Neural cell (in vitro differentiated cells): ENCODE measurements at regions not wholly inside any gene's neighbourhood (a gene's known extent, or its start where the extent isn't known, plus 50 kb on each side); places are given as distances from the start of the nearest gene placed in this dataset.

ENCODE experiments used
- H2AFZ ChIP-seq: fragments of 200-600, 300-800 bp; sonication (generic), shearing (Covaris generic); 2 replicates; pipeline ENCODE4 v1.6.0; 2014; ENCODE audit warnings: low read depth, mild to moderate bottlenecking, antibody characterized with exemption, low read length, moderate library complexity
- H3F3A ChIP-seq: fragments of 200-600 bp; shearing (Covaris generic); 2 replicates; pipeline ENCODE4 v1.6.1; 2016; ENCODE audit warnings: mild to moderate bottlenecking, moderate library complexity, mixed read lengths, antibody characterized with exemption, low read length; ENCODE audit not compliant: insufficient read depth, poor library complexity, severe bottlenecking
- H3K27ac ChIP-seq: fragments of 200-600, 300-800 bp; sonication (generic), shearing (Covaris generic); 2 replicates; pipeline ENCODE4 v1.5.1; 2014; ENCODE audit warnings: mild to moderate bottlenecking, low read length, moderate library complexity
- H3K27me3 ChIP-seq: fragments of 300-800, 200-600 bp; sonication (generic), shearing (Covaris generic); 2 replicates; pipeline ENCODE4 v1.6.0; 2014; ENCODE audit warnings: mild to moderate bottlenecking, low read depth, low read length, moderate library complexity; ENCODE audit not compliant: insufficient read depth
- H3K36me3 ChIP-seq: fragments of 300-800, 200-600 bp; sonication (generic), shearing (Covaris generic); 2 replicates; pipeline ENCODE4 v1.5.1; 2014; ENCODE audit warnings: mild to moderate bottlenecking, antibody characterized with exemption, low read length, moderate library complexity; ENCODE audit not compliant: insufficient read depth
- H3K4me2 ChIP-seq: fragments of 300-800, 200-600 bp; sonication (generic), shearing (Covaris generic); 2 replicates; pipeline ENCODE4 v1.6.0; 2014; ENCODE audit warnings: mild to moderate bottlenecking, low read length
- H3K4me3 ChIP-seq: fragments of 300-800, 200-600 bp; sonication (generic), shearing (Covaris generic); 2 replicates; pipeline ENCODE4 v1.5.1; 2014; ENCODE audit warnings: mild to moderate bottlenecking, low read length, moderate library complexity
- H3K79me2 ChIP-seq: fragments of 200-600 bp; shearing (Covaris generic); replicated peaks from 2 replicates; pipeline ENCODE4 v1.6.0; 2014; ENCODE audit warnings: mild to moderate bottlenecking, low read length, moderate library complexity; ENCODE audit not compliant: insufficient read depth
- H3K9ac ChIP-seq: fragments of 300-800, 200-600 bp; sonication (generic), shearing (Covaris generic); 2 replicates; pipeline ENCODE4 v1.6.1; 2016; ENCODE audit warnings: mild to moderate bottlenecking, low read length, mixed read lengths
- H3K9me2 ChIP-seq: fragments of 200-600 bp; shearing (Covaris generic); 2 replicates; pipeline ENCODE4 v1.6.1; 2016; ENCODE audit warnings: mild to moderate bottlenecking, low read length, mixed read lengths; ENCODE audit not compliant: insufficient read depth
- H3K9me3 ChIP-seq: fragments of 200-600, 300-800 bp; sonication (generic), shearing (Covaris generic); 2 replicates; pipeline ENCODE4 v1.6.1; 2016; ENCODE audit warnings: mild to moderate bottlenecking, mixed run types, low read length, moderate library complexity, mixed read lengths
- H4K20me1 ChIP-seq: fragments of 200-600 bp; shearing (Covaris generic); 2 replicates; pipeline ENCODE4 v1.6.1; 2016; ENCODE audit warnings: mild to moderate bottlenecking, mixed run types; ENCODE audit not compliant: insufficient read depth
- EP300 ChIP-seq: fragments of 450-650 bp; conservative IDR thresholded peaks from 2 replicates; pipeline ENCODE4 v1.6.1; 2014; ENCODE audit warnings: antibody characterized with exemption, mild to moderate bottlenecking, moderate library complexity; ENCODE audit not compliant: poor library complexity, severe bottlenecking
- EZH2 ChIP-seq: fragments of 200-600, 300-800 bp; shearing (Covaris generic), sonication (generic); IDR thresholded peaks from 2 replicates; pipeline ENCODE4 v1.6.1; 2014; ENCODE audit warnings: antibody characterized with exemption, low read length, borderline replicate concordance, mild to moderate bottlenecking; ENCODE audit not compliant: insufficient read depth, poor library complexity, severe bottlenecking
- MXI1 ChIP-seq: fragments of 450-650 bp; conservative IDR thresholded peaks from 2 replicates; pipeline ENCODE4 v1.6.1; 2014; ENCODE audit warnings: antibody characterized with exemption, mild to moderate bottlenecking; ENCODE audit not compliant: poor library complexity, severe bottlenecking
- POLR2AphosphoS5 ChIP-seq: IDR thresholded peaks from 2 replicates; pipeline ENCODE4 v1.6.1; 2012
- RAD21 ChIP-seq: fragments of 450-650 bp; conservative IDR thresholded peaks from 2 replicates; pipeline ENCODE4 v1.6.1; 2014; ENCODE audit warnings: antibody characterized with exemption, mild to moderate bottlenecking, moderate library complexity
- SMC3 ChIP-seq: fragments of 450-650 bp; conservative IDR thresholded peaks from 2 replicates; pipeline ENCODE4 v1.6.1; 2014; ENCODE audit warnings: antibody characterized with exemption, mild to moderate bottlenecking, moderate library complexity; ENCODE audit not compliant: poor library complexity
- TAF1 ChIP-seq: IDR thresholded peaks from 2 replicates; pipeline ENCODE4 v1.6.1; 2012; ENCODE audit warnings: low read depth
- TF ChIP-seq, protein P1 (sequence below): IDR thresholded peaks from 2 replicates; pipeline ENCODE4 v1.6.1; 2012; ENCODE audit warnings: borderline replicate concordance
- TF ChIP-seq, protein P2 (sequence below): fragments of 450-650 bp; IDR thresholded peaks from 2 replicates; pipeline ENCODE4 v1.5.1; 2014; ENCODE audit warnings: antibody characterized with exemption, mild to moderate bottlenecking, moderate library complexity; ENCODE audit not compliant: poor library complexity, severe bottlenecking

GRCh38 chr3:22495791-22496190 lies 707.3 kb upstream of the UBE2E2 start:
- H3K9ac ChIP-seq: no peak overlapping the region
- H3K9me2 ChIP-seq: no peaks in the 10 kb centered on the region
- no peak for TF ChIP-seq MXI1
- TF ChIP-seq, protein P1, sequence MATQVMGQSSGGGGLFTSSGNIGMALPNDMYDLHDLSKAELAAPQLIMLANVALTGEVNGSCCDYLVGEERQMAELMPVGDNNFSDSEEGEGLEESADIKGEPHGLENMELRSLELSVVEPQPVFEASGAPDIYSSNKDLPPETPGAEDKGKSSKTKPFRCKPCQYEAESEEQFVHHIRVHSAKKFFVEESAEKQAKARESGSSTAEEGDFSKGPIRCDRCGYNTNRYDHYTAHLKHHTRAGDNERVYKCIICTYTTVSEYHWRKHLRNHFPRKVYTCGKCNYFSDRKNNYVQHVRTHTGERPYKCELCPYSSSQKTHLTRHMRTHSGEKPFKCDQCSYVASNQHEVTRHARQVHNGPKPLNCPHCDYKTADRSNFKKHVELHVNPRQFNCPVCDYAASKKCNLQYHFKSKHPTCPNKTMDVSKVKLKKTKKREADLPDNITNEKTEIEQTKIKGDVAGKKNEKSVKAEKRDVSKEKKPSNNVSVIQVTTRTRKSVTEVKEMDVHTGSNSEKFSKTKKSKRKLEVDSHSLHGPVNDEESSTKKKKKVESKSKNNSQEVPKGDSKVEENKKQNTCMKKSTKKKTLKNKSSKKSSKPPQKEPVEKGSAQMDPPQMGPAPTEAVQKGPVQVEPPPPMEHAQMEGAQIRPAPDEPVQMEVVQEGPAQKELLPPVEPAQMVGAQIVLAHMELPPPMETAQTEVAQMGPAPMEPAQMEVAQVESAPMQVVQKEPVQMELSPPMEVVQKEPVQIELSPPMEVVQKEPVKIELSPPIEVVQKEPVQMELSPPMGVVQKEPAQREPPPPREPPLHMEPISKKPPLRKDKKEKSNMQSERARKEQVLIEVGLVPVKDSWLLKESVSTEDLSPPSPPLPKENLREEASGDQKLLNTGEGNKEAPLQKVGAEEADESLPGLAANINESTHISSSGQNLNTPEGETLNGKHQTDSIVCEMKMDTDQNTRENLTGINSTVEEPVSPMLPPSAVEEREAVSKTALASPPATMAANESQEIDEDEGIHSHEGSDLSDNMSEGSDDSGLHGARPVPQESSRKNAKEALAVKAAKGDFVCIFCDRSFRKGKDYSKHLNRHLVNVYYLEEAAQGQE: no peak
- TF ChIP-seq, protein P2, sequence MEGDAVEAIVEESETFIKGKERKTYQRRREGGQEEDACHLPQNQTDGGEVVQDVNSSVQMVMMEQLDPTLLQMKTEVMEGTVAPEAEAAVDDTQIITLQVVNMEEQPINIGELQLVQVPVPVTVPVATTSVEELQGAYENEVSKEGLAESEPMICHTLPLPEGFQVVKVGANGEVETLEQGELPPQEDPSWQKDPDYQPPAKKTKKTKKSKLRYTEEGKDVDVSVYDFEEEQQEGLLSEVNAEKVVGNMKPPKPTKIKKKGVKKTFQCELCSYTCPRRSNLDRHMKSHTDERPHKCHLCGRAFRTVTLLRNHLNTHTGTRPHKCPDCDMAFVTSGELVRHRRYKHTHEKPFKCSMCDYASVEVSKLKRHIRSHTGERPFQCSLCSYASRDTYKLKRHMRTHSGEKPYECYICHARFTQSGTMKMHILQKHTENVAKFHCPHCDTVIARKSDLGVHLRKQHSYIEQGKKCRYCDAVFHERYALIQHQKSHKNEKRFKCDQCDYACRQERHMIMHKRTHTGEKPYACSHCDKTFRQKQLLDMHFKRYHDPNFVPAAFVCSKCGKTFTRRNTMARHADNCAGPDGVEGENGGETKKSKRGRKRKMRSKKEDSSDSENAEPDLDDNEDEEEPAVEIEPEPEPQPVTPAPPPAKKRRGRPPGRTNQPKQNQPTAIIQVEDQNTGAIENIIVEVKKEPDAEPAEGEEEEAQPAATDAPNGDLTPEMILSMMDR: no peak
- no peaks in the 10 kb centered on the region for H3K79me2 ChIP-seq
- no peaks in the 10 kb centered on the region for H3F3A ChIP-seq
- no peak overlapping the region for H3K27ac ChIP-seq
- H3K4me3 ChIP-seq: no peak overlapping the region
- H4K20me1 ChIP-seq: no peaks in the 10 kb centered on the region
- no peak overlapping the region for H3K4me2 ChIP-seq
- no peaks in the 10 kb centered on the region for H3K9me3 ChIP-seq
- no peaks in the 10 kb centered on the region for H3K36me3 ChIP-seq
- H2AFZ ChIP-seq: no peak overlapping the region
- no peaks in the 10 kb centered on the region for H3K27me3 ChIP-seq

DNA sequence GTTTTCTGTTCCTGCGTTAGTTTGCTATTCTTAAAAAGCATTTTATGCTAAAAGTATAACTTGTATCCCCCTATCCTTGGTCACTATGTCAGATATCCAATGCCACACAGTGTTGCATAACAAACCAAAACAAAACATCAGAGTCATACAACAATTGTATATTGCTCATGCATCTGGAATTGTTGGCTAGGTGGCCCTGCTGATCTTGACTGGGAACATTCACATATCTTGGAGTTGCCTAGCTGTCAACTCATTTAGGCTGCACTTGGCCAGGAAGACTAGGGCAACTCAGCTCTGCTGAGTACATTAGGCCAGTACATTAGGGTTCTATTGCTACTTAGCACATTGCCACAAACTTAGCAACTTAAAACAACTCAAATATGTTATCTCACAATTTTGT lies 706.5 kb upstream of the UBE2E2 start:
- TF ChIP-seq, protein P2: no peak
- no peak for TF ChIP-seq RAD21
- TF ChIP-seq EZH2: no peak
- TF ChIP-seq POLR2AphosphoS5: no peak
- TF ChIP-seq TAF1: no peak
- no peak for TF ChIP-seq EP300
- TF ChIP-seq, protein P1: no peak
- no peak for TF ChIP-seq MXI1
- no peak for TF ChIP-seq SMC3
- no peak overlapping the region for H3K4me3 ChIP-seq
- no peaks in the 10 kb centered on the region for H3K79me2 ChIP-seq
- no peaks in the 10 kb centered on the region for H3K9me2 ChIP-seq
- no peaks in the 10 kb centered on the region for H3K27me3 ChIP-seq
- no peaks in the 10 kb centered on the region for H4K20me1 ChIP-seq
- H3K36me3 ChIP-seq: no peaks in the 10 kb centered on the region
- no peak overlapping the region for H2AFZ ChIP-seq
- no peaks in the 10 kb centered on the region for H3F3A ChIP-seq
- no peaks in the 10 kb centered on the region for H3K9me3 ChIP-seq
- H3K9ac ChIP-seq: no peak overlapping the region
- H3K4me2 ChIP-seq: no peak overlapping the region
- no peak overlapping the region for H3K27ac ChIP-seq
